ENCODE measurements at regions not wholly inside any gene's neighbourhood (a gene's known extent, or its start where the extent isn't known, plus 50 kb on each side); places are given as distances from the start of the nearest gene placed in this dataset.
"Not testable (repeated sequence)": the region's sequence is repeated elsewhere in the genome, so short reads cannot be mapped to it uniquely, and the experiment has no call there.

DNA sequence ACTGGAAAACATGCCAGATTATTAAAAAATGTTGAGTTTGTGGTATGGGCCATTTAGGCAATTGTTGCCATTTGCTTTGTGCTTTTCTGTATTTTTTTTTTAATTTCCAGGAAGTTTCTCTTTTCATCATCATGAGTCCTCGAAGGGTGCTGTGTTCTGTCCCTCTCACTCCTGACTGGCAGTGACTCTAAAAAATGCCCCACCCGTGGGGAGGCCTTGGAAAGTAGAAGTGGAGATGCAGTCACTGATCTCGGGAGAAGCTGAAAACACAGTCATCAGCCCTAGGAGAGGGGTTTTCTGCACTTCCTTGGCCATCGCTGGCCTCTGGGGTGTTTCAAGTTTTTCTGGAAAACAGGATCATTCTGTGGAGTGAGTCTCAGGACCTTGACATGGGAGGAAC is 98.5 kb upstream of the GRK3 start:
- no peak overlapping the region for H3K4me3 ChIP-seq (ENCODE audit: low read depth, low read length)
- TF ChIP-seq, protein P1, sequence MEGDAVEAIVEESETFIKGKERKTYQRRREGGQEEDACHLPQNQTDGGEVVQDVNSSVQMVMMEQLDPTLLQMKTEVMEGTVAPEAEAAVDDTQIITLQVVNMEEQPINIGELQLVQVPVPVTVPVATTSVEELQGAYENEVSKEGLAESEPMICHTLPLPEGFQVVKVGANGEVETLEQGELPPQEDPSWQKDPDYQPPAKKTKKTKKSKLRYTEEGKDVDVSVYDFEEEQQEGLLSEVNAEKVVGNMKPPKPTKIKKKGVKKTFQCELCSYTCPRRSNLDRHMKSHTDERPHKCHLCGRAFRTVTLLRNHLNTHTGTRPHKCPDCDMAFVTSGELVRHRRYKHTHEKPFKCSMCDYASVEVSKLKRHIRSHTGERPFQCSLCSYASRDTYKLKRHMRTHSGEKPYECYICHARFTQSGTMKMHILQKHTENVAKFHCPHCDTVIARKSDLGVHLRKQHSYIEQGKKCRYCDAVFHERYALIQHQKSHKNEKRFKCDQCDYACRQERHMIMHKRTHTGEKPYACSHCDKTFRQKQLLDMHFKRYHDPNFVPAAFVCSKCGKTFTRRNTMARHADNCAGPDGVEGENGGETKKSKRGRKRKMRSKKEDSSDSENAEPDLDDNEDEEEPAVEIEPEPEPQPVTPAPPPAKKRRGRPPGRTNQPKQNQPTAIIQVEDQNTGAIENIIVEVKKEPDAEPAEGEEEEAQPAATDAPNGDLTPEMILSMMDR (IDR thresholded peaks at IDR 0.05; ENCODE audit: borderline replicate concordance, insufficient read depth, low read depth, low read length): no peak

DNA sequence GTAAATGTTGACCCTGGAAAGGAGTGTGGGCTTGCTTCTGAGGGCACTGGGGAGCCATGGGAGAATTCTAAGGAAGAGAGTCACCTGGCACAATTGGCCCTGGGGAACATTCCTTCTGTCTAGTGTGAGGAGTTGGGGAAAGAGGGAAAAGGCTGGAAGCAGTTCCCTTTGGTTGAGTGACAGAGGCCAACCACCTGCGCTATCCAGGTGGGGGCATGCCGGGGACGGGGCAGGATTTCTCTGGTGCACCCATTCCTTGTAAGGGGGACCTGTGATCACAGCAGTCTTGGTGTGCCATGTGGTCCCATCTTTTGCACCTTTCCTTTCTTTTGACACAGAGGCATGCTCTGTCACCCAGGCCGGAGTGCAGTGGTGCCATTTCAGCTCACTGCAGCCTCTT is 92.1 kb upstream of the GRK3 start:
- TF ChIP-seq, protein P1 (IDR thresholded peaks at IDR 0.05; ENCODE audit: borderline replicate concordance, insufficient read depth, low read depth, low read length): no peak
- no peak overlapping the region for H3K4me3 ChIP-seq (ENCODE audit: low read depth, low read length)

DNA sequence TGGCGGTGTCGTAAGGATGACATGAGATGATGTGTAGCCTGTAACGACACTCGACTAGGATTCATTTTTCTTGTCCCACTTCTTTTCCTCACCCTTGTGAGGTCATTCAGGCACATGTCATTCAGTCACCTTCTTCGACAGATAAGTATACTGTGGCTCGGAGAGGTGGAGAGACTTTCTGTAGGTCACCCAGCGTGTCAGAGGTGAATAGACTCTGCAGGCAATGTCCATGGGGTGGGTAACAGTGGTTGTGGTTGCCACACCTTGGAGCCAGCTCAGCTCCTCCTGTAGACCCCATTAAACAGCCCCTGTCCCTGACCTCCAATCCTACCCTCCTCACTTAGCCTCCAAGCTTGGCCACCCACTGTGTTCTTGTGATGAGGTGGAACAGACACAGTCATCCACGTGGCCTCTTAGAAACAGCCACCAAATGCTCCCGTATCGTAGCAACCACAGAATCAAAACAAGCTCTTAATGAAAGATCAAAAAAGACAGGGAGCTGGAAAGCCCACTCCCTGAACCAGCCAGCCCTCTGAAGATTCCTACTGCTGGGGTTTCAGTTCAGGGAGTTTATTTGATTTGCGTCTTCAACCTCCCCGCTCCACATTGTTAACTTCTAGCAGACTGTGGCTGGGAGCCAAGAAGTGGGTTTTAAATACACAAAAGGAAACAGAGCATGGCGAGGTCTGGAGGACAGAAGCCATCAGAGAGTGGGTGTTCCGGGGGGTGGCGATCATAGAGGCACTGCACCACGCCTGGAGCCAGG is 89.0 kb upstream of the GRK3 start:
- no peak overlapping the region for H3K4me3 ChIP-seq (ENCODE audit: low read depth, low read length)
- TF ChIP-seq, protein P1 (IDR thresholded peaks at IDR 0.05; ENCODE audit: borderline replicate concordance, insufficient read depth, low read depth, low read length): no peak

DNA sequence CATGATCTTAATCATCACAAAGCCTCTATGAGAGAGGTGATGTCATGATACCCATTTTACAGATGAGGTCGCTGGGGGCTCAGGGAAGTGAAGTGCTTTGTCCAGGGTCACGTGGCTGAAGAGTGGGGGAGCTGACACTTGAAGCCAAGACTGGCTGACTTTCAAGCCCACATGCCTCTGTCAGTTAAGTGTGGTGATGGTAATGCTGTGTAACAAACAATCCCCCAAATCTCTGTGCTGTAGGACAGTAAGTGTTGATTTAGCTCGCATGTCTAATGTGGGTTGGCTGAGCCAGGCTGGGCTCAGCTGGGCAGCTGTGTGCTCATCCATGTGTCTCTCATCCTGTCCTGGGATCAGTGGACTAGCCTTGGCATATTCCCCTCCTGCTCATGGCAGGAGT is 87.1 kb upstream of the GRK3 start:
- H3K4me3 ChIP-seq (ENCODE audit: low read depth, low read length): no peak overlapping the region
- TF ChIP-seq, protein P1 (IDR thresholded peaks at IDR 0.05; ENCODE audit: borderline replicate concordance, insufficient read depth, low read depth, low read length): no peak

DNA sequence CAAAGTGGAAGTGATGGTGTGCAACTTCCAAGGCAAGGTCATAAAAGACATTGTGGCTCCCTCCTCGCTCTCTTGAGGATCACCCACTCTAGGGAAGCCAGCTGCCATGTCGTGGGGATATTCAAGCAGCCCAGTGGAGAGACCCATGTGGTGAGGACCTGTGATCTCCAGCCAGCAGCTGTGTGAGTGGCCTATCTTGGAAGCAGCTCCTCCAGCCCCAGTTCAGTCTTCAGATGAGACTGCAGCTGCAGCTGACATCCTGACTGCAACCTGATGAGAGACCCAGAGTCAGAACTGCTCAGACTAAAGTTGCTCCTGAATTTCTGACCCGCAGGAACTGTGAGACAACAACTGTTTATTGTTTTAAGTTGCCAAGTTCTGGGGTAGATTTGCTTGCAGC is 86.4 kb upstream of the GRK3 start:
- TF ChIP-seq, protein P1 (IDR thresholded peaks at IDR 0.05; ENCODE audit: borderline replicate concordance, insufficient read depth, low read depth, low read length): no peak
- no peak overlapping the region for H3K4me3 ChIP-seq (ENCODE audit: low read depth, low read length)

DNA sequence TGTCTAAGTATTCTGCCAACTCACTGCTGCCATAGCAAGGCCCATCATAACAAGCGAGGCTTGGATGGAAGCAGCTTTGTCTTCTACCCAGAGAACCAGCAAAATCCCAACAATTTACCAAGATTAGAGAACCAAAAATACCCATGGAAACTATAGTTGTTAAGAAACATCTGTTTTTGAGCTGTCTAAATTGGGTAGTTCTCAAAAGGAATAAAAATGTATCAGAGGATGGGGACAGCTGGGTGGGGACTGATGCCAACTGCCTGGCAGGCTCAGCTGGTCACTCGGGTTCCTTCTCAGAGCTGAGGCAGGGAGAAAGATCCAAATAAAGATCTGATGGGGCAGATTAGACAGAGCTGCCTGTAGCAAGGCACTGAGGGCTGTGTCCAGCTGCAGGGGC is 85.9 kb upstream of the GRK3 start:
- TF ChIP-seq, protein P1 (IDR thresholded peaks at IDR 0.05; ENCODE audit: borderline replicate concordance, insufficient read depth, low read depth, low read length): no peak
- no peak overlapping the region for H3K4me3 ChIP-seq (ENCODE audit: low read depth, low read length)

DNA sequence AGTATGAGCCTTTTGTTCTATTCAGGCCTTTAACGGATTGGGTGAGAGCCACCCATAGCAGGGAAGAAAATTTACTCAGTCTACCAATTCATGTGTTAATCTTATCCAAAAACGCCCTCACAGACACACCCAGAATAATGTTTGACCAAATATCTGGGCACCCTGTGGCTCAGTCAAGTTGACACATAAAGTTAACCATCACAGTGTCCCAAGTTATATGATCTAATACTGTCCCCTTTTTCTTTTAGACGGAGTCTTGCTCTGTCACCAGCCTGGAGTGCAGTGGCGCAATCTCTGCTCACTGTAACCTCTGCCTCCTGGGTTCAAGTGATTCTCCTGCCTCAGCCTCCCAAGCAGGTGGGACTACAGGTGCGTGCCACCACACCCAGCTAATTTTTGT is 83.6 kb upstream of the GRK3 start:
- not testable (repeated sequence) for H3K4me3 ChIP-seq (ENCODE audit: low read depth, low read length)

Measured in GM12875 (cell line).